HL-60 (cell line): ENCODE measurements at regions not wholly inside any gene's neighbourhood (a gene's known extent, or its start where the extent isn't known, plus 50 kb on each side); places are given as distances from the start of the nearest gene placed in this dataset.

ENCODE experiments used
- DNase-seq, 2 experiments: peaks; one replicate each; pipeline ENCODE4 v3.0.0-alpha.2; 2010 to 2020; ENCODE audit warnings: low read depth in 1 of 2, low spot score in 1 of 2
- H3K27ac ChIP-seq: fragments of 250-450 bp; sonication (Bioruptor Pico); replicated peaks from 2 replicates; pipeline ENCODE4 v1.5.1; 2020; ENCODE audit warnings: mild to moderate bottlenecking, moderate library complexity
- H3K27me3 ChIP-seq: fragments of 250-450 bp; sonication (Bioruptor Pico); 2 replicates; pipeline ENCODE4 v1.5.1; 2021; ENCODE audit warnings: mild to moderate bottlenecking, moderate library complexity; ENCODE audit not compliant: insufficient read depth, poor library complexity, severe bottlenecking
- H3K4me3 ChIP-seq: replicated peaks from 2 replicates; pipeline ENCODE4 v1.5.1; 2011; ENCODE audit warnings: mild to moderate bottlenecking, control low read depth, low read length; ENCODE audit not compliant: insufficient read depth
- CTCF ChIP-seq: IDR thresholded peaks from one replicate; pipeline ENCODE4 v1.5.1; 2011; ENCODE audit warnings: low read length, control low read depth, inconsistent platforms; ENCODE audit not compliant: insufficient read depth
- GABPA ChIP-seq: IDR thresholded peaks from 2 replicates; pipeline ENCODE4 v1.6.1; 2012; ENCODE audit warnings: low read depth
- POLR2AphosphoS5 ChIP-seq: IDR thresholded peaks from 2 replicates; pipeline ENCODE4 v1.6.1; 2012; ENCODE audit warnings: low read depth
- REST ChIP-seq: IDR thresholded peaks from 2 replicates; pipeline ENCODE4 v1.6.1; 2012; ENCODE audit warnings: low read depth; ENCODE audit not compliant: insufficient replicate concordance
- SPI1 ChIP-seq: IDR thresholded peaks from 2 replicates; pipeline ENCODE4 v1.6.1; 2012; ENCODE audit warnings: low read depth, mild to moderate bottlenecking, borderline replicate concordance

- TF ChIP-seq POLR2AphosphoS5 (no peak), CTCF (no peak), REST (no peak), GABPA (no peak)
- H3K27me3 ChIP-seq = no peaks in the 10 kb centered on the region
- no peak overlapping the region for H3K27ac ChIP-seq
- H3K4me3 ChIP-seq = no peak overlapping the region
- no peak for DNase-seq
Observed at GRCh38 chr11:106231591-106231990, 154.1 kb downstream of the AASDHPPT start.

DNA sequence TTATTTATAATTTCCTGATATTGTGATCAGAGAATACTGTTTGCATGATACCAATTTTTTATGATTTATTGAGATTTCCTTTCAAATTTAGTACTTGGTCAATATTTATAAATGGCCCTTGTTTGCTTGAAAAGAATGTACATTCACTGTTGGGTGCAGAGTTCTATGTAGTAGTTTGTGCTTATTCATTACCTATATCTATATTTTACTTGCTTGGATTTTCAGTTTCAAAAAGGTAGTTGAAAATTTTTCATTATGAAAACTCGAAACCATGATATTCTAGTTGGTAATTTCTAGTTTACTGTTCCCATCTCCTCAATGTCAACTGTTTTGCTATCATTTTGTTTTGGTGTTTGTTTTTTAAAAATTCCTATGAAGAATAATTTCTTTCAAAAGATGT lies 155.7 kb downstream of the AASDHPPT start:
- Histone ChIP-seq H3K27ac (no peak overlapping the region), H3K27me3 (no peaks in the 10 kb centered on the region), H3K4me3 (no peak overlapping the region)
- no peak for DNase-seq
- no peak for TF ChIP-seq REST
- TF ChIP-seq SPI1 = no peak
- TF ChIP-seq GABPA = no peak
- TF ChIP-seq POLR2AphosphoS5 = no peak

DNA sequence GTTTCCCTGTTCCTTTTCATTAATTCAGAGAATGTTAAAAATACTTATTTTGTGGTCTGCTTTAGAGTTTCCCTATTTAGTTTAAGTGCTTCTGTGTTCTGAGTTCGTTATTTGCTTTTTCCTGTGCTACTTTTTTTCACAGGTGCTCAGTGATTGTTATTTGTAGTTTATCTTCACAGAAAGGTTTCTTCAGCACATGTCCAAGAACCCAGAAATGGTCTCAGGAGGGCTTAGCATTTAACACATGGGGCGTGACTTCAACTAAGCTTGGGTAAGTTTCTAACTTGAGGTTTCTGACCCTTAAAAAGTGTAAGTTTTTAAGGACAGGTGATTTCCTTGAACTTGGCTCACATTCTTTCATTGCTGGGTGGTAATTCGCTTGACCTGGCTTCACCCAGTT lies 157.3 kb downstream of the AASDHPPT start:
- no peak overlapping the region for H3K4me3 ChIP-seq

More for the DNA sequence above, 157.3 kb downstream of the AASDHPPT start:
- H3K27me3 ChIP-seq = no peaks in the 10 kb centered on the region
- no peak overlapping the region for H3K27ac ChIP-seq
- no peak for DNase-seq
- TF ChIP-seq REST = no peak
- TF ChIP-seq GABPA = no peak
- no peak for TF ChIP-seq POLR2AphosphoS5
- TF ChIP-seq CTCF = no peak
- no peak for TF ChIP-seq SPI1
